ACC112 (cell line): ENCODE measurements at regions not wholly inside any gene's neighbourhood (a gene's known extent, or its start where the extent isn't known, plus 50 kb on each side); places are given as distances from the start of the nearest gene placed in this dataset.

ENCODE experiments used
- H2AFZ ChIP-seq: fragments of 200-600 bp; sonication (generic); one replicate; pipeline ENCODE4 v1.6.0; 2017; ENCODE audit warnings: antibody characterized with exemption, low read length; ENCODE audit not compliant: unreplicated experiment
- H3K27ac ChIP-seq: fragments of 200-600 bp; sonication (generic); 2 replicates; pipeline ENCODE4 v1.5.1; 2014; ENCODE audit warnings: low read depth, mild to moderate bottlenecking, antibody characterized with exemption, low read length, moderate library complexity
- H3K27me3 ChIP-seq: fragments of 200-600 bp; sonication (generic); 2 replicates; pipeline ENCODE4 v1.6.1; 2014; ENCODE audit warnings: mild to moderate bottlenecking, antibody characterized with exemption, low read length, moderate library complexity, mixed read lengths; ENCODE audit not compliant: insufficient read depth
- H3K36me3 ChIP-seq: fragments of 200-600 bp; sonication (generic); 2 replicates; pipeline ENCODE4 v1.6.1; 2016; ENCODE audit warnings: mild to moderate bottlenecking, antibody characterized with exemption, low read length, moderate library complexity, mixed read lengths; ENCODE audit not compliant: insufficient read depth
- H3K4me1 ChIP-seq: fragments of 200-600 bp; sonication (generic); one replicate; pipeline ENCODE4 v1.6.1; 2016; ENCODE audit warnings: low read length, mixed read lengths; ENCODE audit not compliant: insufficient read depth, unreplicated experiment, control insufficient read depth
- H3K4me3 ChIP-seq: fragments of 200-600 bp; sonication (generic); 2 replicates; pipeline ENCODE4 v1.5.1; 2014; ENCODE audit warnings: mild to moderate bottlenecking, low read depth, low read length
- H3K79me2 ChIP-seq: fragments of 200-600 bp; sonication (generic); one replicate; pipeline ENCODE4 v1.6.0; 2016; ENCODE audit warnings: low read length; ENCODE audit not compliant: control insufficient read depth, unreplicated experiment, insufficient read depth

GRCh38 chr13:91106565-91106964 lies 240.9 kb upstream of the MIR17HG start:
- H3K4me1 ChIP-seq: no peaks in the 10 kb centered on the region
- peaks cover 6% of the 10 kb centered on the region; the same call in 1 of the 2 replicates for H3K27me3 ChIP-seq
- H3K27ac ChIP-seq: no peak overlapping the region
- H2AFZ ChIP-seq: no peak overlapping the region
- H3K36me3 ChIP-seq: no peaks in the 10 kb centered on the region
- H3K79me2 ChIP-seq: no peaks in the 10 kb centered on the region
- no peak overlapping the region for H3K4me3 ChIP-seq

- no peak overlapping the region for H3K4me3 ChIP-seq
- no peaks in the 10 kb centered on the region for H3K4me1 ChIP-seq
- no peak overlapping the region for H2AFZ ChIP-seq
- H3K79me2 ChIP-seq: no peaks in the 10 kb centered on the region
- H3K36me3 ChIP-seq: no peaks in the 10 kb centered on the region
- peaks cover 13% of the 10 kb centered on the region; the same call in 1 of the 2 replicates for H3K27me3 ChIP-seq
- H3K27ac ChIP-seq: no peak overlapping the region
Measured at GRCh38 chr13:91108315-91108714, 239.2 kb upstream of the MIR17HG start.

- Histone ChIP-seq H3K4me3 (no peak overlapping the region), H3K4me1 (no peaks in the 10 kb centered on the region), H3K79me2 (no peaks in the 10 kb centered on the region), H3K27me3 (peaks cover 13% of the 10 kb centered on the region; the same call in 1 of the 2 replicates), H2AFZ (no peak overlapping the region), H3K27ac (no peak overlapping the region), H3K36me3 (no peaks in the 10 kb centered on the region)
Measured at GRCh38 chr13:91111476-91112200, 235.8 kb upstream of the MIR17HG start.

GRCh38 chr13:91112201-91112923 lies 235.1 kb upstream of the MIR17HG start:
- H3K36me3 ChIP-seq: no peaks in the 10 kb centered on the region
- no peak overlapping the region for H3K27ac ChIP-seq
- no peaks in the 10 kb centered on the region for H3K79me2 ChIP-seq
- no peak overlapping the region for H2AFZ ChIP-seq
- peaks cover 13% of the 10 kb centered on the region; the same call in 1 of the 2 replicates for H3K27me3 ChIP-seq
- H3K4me3 ChIP-seq: no peak overlapping the region
- H3K4me1 ChIP-seq: no peaks in the 10 kb centered on the region

- H2AFZ ChIP-seq: no peak overlapping the region
- H3K4me3 ChIP-seq: no peak overlapping the region
- no peaks in the 10 kb centered on the region for H3K79me2 ChIP-seq
- H3K36me3 ChIP-seq: no peaks in the 10 kb centered on the region
- peaks cover 13% of the 10 kb centered on the region; the same call in 1 of the 2 replicates for H3K27me3 ChIP-seq
- H3K27ac ChIP-seq: no peak overlapping the region
- H3K4me1 ChIP-seq: no peaks in the 10 kb centered on the region
Measured at GRCh38 chr13:91112924-91113277, 234.6 kb upstream of the MIR17HG start.

- Histone ChIP-seq H3K4me1 (no peaks in the 10 kb centered on the region), H3K36me3 (no peaks in the 10 kb centered on the region), H3K27ac (no peak overlapping the region), H2AFZ (no peak overlapping the region), H3K79me2 (no peaks in the 10 kb centered on the region), H3K4me3 (no peak overlapping the region), H3K27me3 (peaks cover 13% of the 10 kb centered on the region; the same call in 1 of the 2 replicates)
Measured at GRCh38 chr13:91115776-91116175, 231.7 kb upstream of the MIR17HG start.

- Histone ChIP-seq H3K27me3 (peaks cover 5% of the 10 kb centered on the region; the same call in 1 of the 2 replicates), H3K79me2 (no peaks in the 10 kb centered on the region), H3K4me3 (no peak overlapping the region), H3K4me1 (no peaks in the 10 kb centered on the region), H2AFZ (no peak overlapping the region), H3K27ac (no peak overlapping the region), H3K36me3 (no peaks in the 10 kb centered on the region)
Measured at GRCh38 chr13:91117351-91117750, 230.1 kb upstream of the MIR17HG start.

- Histone ChIP-seq H3K79me2 (no peaks in the 10 kb centered on the region), H3K27ac (no peak overlapping the region), H2AFZ (no peak overlapping the region), H3K4me3 (no peak overlapping the region), H3K4me1 (no peaks in the 10 kb centered on the region), H3K27me3 (peaks cover 5% of the 10 kb centered on the region; the same call in 1 of the 2 replicates), H3K36me3 (no peaks in the 10 kb centered on the region)
Measured at GRCh38 chr13:91119643-91120042, 227.8 kb upstream of the MIR17HG start.

- Histone ChIP-seq H3K27ac (no peak overlapping the region), H3K36me3 (no peaks in the 10 kb centered on the region), H3K27me3 (peaks cover 5% of the 10 kb centered on the region; the same call in 1 of the 2 replicates), H3K79me2 (no peaks in the 10 kb centered on the region), H2AFZ (no peak overlapping the region), H3K4me3 (no peak overlapping the region), H3K4me1 (no peaks in the 10 kb centered on the region)
Measured at GRCh38 chr13:91122766-91123165, 224.7 kb upstream of the MIR17HG start.

GRCh38 chr13:91123456-91124127 lies 223.9 kb upstream of the MIR17HG start:
- no peak overlapping the region for H3K27ac ChIP-seq
- H2AFZ ChIP-seq: no peak overlapping the region
- H3K4me1 ChIP-seq: no peaks in the 10 kb centered on the region
- H3K27me3 ChIP-seq: peaks cover 5% of the 10 kb centered on the region; the same call in 1 of the 2 replicates
- H3K36me3 ChIP-seq: no peaks in the 10 kb centered on the region
- no peak overlapping the region for H3K4me3 ChIP-seq
- H3K79me2 ChIP-seq: no peaks in the 10 kb centered on the region
